Dendritic cell treated with granulocyte-macrophage colony-stimulating factor and Interleukin-4, amounts not matched to agents 40 ng/mL and 50 ng/mL, for 4 days (primary cell): ENCODE measurements at regions not wholly inside any gene's neighbourhood (a gene's known extent, or its start where the extent isn't known, plus 50 kb on each side); places are given as distances from the start of the nearest gene placed in this dataset.

Source experiments
- H3K27ac Mint-ChIP-seq: one replicate; pipeline ENCODE4 v1.8.0; 2022; ENCODE audit warnings: mild to moderate bottlenecking, mixed read lengths
- H3K27me3 Mint-ChIP-seq: one replicate; pipeline ENCODE4 v1.8.0; 2022; ENCODE audit warnings: mild to moderate bottlenecking, mixed read lengths
- H3K36me3 Mint-ChIP-seq: one replicate; pipeline ENCODE4 v1.8.0; 2022; ENCODE audit warnings: low read depth, mixed read lengths
- H3K4me1 Mint-ChIP-seq: one replicate; pipeline ENCODE4 v1.8.0; 2022; ENCODE audit warnings: low read depth, mixed read lengths
- H3K4me3 Mint-ChIP-seq: one replicate; pipeline ENCODE4 v1.8.0; 2022; ENCODE audit warnings: mild to moderate bottlenecking, moderate library complexity, mixed read lengths
- H3K9me3 Mint-ChIP-seq: one replicate; pipeline ENCODE4 v1.8.0; 2022; ENCODE audit warnings: mixed read lengths
- intact Hi-C: fragments of 100-400 bp; cut with micrococcal nuclease; formaldehyde crosslinking; loops from one replicate; pipeline ENCODE4 v1.15.0; 2022

DNA sequence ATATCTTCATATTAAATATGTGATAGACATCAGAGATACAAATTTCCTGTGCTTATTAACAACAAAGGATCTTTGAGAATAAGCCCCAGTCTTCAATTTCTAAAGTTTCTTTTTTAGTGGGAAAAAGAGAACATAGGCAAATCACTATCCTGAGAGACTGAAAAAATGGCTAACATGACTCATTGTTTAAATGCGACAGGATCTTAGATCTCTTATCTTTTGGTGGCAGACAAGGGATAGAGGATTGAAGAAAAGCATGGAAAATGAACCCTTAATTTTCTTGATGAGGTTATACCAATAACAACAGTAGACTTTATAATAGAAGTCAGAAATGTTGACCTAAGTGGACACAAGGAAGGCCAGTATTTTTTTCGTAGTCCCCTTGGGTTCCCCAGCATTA, 178.6 kb upstream of the MAP3K7 start:
- no peaks in the 10 kb centered on the region for H3K9me3 Mint-ChIP-seq
- no peaks in the 10 kb centered on the region for H3K27me3 Mint-ChIP-seq
- H3K27ac Mint-ChIP-seq = no peak overlapping the region
- no peaks in the 10 kb centered on the region for H3K36me3 Mint-ChIP-seq
- H3K4me3 Mint-ChIP-seq = no peak overlapping the region
- intact Hi-C loops = no loop called here
- no peaks in the 10 kb centered on the region for H3K4me1 Mint-ChIP-seq

DNA sequence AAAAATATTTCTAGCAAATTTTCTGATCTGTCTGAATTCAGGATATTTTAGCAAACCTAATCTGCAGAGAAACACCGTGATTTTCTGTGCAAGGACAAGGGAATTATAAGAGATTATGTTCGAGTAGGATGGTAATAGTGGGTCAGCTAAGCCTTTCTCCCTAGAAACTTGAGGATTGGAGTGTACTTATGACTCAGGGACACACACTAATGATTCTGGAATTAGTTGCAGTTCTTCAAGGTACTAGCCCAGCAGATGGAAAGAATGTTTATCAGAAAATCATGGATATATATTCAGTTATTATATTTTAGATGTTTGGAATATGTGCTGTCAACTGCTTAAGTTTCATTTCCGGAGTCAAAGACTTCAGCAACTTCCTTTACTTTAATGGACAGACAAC, 177.1 kb upstream of the MAP3K7 start:
- Mint-ChIP-seq H3K9me3 (no peaks in the 10 kb centered on the region), H3K27me3 (no peaks in the 10 kb centered on the region), H3K4me3 (no peak overlapping the region), H3K4me1 (no peaks in the 10 kb centered on the region), H3K36me3 (no peaks in the 10 kb centered on the region), H3K27ac (no peak overlapping the region)
- intact Hi-C loops = no loop called here

DNA sequence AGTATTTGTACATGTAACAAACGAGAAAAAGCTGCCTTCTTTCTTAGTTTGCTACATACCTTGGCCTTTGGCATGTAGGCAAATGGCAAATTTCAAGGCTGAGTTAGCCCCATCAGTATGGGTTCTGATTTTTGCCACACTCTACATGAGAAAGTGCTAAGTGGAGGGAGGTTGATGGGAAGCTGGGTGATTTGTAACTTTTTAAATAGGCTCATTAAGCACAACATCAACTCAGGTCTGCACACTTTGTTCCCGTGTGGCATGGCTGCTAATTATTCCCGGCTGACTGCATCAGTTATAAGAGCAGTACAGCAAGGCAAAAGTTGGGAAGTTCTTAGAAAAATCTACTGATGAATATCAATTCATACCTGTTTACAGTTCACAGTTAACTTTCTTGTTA, 172.8 kb upstream of the MAP3K7 start:
- H3K4me3 Mint-ChIP-seq = no peak overlapping the region
- H3K9me3 Mint-ChIP-seq = no peaks in the 10 kb centered on the region
- H3K4me1 Mint-ChIP-seq = no peaks in the 10 kb centered on the region
- no peak overlapping the region for H3K27ac Mint-ChIP-seq
- no peaks in the 10 kb centered on the region for H3K36me3 Mint-ChIP-seq
- intact Hi-C loops = no loop called here
- no peaks in the 10 kb centered on the region for H3K27me3 Mint-ChIP-seq

DNA sequence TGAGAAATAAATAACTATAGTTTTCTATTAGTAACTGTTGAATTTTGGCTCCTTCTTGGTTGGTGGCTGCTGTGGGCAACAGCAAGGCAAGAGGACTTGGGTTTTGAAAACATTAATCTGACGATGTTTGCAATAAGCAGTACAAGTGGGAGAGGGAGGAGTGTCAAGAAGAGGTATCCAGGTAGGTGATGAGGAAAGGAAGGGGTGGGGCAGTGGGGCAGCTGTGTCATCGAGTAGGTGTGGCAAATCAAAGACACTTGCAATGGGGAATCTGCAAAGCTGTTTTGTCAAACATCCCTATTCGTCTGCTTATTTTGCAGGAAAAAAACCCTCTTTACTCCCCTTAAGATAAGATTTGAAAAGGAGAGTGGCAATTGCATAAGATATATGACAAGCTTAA, 171.9 kb upstream of the MAP3K7 start:
- Mint-ChIP-seq H3K9me3 (no peaks in the 10 kb centered on the region), H3K4me1 (no peaks in the 10 kb centered on the region), H3K4me3 (no peak overlapping the region), H3K27ac (no peak overlapping the region), H3K36me3 (no peaks in the 10 kb centered on the region), H3K27me3 (no peaks in the 10 kb centered on the region)
- intact Hi-C loops = no loop called here

DNA sequence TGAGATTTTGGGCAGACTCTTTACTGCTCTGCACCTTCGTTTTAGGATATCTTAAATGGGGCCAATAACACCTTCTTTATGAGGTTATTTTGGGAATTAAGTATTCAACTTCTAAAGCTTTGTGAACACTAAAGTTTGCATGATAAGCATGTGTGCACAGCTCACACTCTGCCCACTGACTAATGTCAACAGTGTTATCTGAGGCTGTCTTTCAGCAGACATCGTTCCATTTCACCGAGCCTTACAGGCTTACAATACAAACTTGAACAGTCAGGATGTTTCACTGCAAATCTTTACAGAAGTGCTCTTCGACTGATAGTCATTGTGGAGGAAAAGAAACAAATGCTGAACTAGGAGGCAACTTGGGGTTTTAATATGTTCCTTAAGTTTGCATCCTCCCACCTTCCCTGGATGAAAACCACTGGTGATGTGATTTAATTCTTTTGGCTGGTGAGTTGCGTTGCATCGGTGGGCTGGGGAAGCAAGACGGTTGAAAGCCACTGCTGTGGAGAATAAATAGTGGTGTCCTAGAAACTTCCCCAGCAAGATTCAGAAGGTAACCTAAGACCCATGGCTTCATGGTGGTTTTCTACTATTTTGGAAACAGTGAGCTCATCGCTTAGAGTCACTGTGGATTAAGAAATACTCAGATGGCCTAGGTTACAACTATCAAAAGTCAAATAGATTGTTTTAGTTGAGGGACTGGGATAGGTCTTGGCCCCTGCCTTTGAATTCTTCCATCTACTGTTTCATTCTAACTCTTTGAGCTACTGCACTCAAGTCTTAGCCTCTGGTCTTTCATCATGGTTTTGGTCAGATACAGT, 167.2 kb upstream of the MAP3K7 start:
- H3K27ac Mint-ChIP-seq = no peak overlapping the region
- no peaks in the 10 kb centered on the region for H3K9me3 Mint-ChIP-seq
- no peak overlapping the region for H3K4me3 Mint-ChIP-seq
- intact Hi-C loops = no loop called here
- H3K36me3 Mint-ChIP-seq = no peaks in the 10 kb centered on the region
- H3K27me3 Mint-ChIP-seq = no peaks in the 10 kb centered on the region
- H3K4me1 Mint-ChIP-seq = no peaks in the 10 kb centered on the region

DNA sequence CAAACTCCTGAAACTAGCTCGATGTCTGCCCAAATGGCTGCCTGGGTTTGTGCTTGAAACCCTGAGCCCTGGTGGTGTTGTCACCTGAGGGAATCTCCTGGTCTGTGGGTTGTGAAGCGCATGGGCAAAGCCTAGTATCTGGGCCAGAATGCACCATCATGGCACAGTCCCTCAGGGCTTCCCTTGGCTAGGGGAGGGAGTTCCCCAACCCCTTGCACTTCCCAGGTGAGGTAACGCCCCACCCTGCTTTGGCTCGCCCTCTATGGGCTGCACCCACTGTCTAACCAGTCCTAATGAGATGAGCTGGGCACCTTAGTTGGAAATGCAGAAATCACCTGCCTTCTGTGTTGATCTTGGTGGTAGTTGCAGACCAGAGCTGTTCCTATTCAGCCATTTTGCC, 152.9 kb upstream of the MAP3K7 start:
- intact Hi-C loops = no loop called here
- peaks cover 27% of the 10 kb centered on the region for H3K9me3 Mint-ChIP-seq

DNA sequence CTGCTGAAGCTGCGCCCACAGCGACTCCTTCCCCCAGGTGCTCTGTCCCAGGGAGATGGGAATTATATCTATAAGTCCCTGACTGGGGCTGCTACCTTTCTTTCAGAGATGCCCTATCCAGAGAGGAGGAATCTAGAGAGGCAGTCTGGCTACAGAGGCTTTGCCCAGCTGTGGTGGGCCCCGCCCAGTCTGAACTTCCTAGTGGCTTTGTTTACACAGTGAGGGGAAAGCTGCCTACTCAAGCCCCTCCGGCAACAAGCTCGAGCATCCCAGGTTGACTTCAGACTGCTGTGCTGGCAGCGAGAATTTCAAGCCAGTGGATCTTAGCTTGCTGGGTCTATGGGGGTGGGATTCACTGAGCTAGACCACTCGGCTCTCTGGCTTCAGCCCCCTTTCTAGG, 152.5 kb upstream of the MAP3K7 start:
- H3K27ac Mint-ChIP-seq = no peak overlapping the region
- no peaks in the 10 kb centered on the region for H3K4me1 Mint-ChIP-seq
- H3K4me3 Mint-ChIP-seq = no peak overlapping the region
- intact Hi-C loops = no loop called here
- H3K36me3 Mint-ChIP-seq = no peaks in the 10 kb centered on the region
- peaks cover 27% of the 10 kb centered on the region for H3K9me3 Mint-ChIP-seq
- H3K27me3 Mint-ChIP-seq = no peaks in the 10 kb centered on the region

More for the DNA sequence above, 152.9 kb upstream of the MAP3K7 start:
- H3K36me3 Mint-ChIP-seq = no peaks in the 10 kb centered on the region
- no peak overlapping the region for H3K27ac Mint-ChIP-seq
- H3K4me3 Mint-ChIP-seq = no peak overlapping the region
- H3K27me3 Mint-ChIP-seq = no peaks in the 10 kb centered on the region
- H3K4me1 Mint-ChIP-seq = no peaks in the 10 kb centered on the region

DNA sequence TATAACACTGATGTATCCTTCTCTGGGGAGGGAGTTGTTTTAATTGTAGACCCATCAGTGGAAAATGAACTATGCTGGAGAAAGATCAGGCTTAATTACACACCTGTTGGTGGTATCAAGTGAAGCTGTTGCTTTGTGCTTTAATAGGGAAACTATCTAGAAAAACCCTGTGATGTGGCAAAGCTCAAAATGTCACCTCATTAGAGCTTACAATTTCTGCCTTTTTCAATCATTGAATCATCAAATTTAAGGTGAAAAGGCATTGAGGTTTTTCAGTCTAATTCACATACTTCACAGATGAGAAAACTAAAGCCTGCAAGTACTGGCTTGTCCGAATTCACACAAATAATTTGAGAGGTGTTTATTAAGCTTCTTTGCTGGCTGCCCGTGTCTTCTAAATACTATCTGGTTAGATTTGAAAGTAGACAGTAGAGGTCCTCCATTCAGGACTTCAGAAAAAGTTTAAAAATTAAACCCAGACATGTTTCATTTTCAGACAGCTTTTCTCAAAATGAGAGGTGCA, 143.3 kb upstream of the MAP3K7 start:
- H3K36me3 Mint-ChIP-seq = no peaks in the 10 kb centered on the region
- no peak overlapping the region for H3K27ac Mint-ChIP-seq
- intact Hi-C loops = no loop called here
- H3K4me1 Mint-ChIP-seq = no peaks in the 10 kb centered on the region
- no peaks in the 10 kb centered on the region for H3K9me3 Mint-ChIP-seq
- H3K4me3 Mint-ChIP-seq = no peak overlapping the region
- H3K27me3 Mint-ChIP-seq = no peaks in the 10 kb centered on the region

- Mint-ChIP-seq H3K4me1 (no peaks in the 10 kb centered on the region), H3K27me3 (no peaks in the 10 kb centered on the region), H3K9me3 (no peaks in the 10 kb centered on the region), H3K4me3 (no peak overlapping the region), H3K36me3 (no peaks in the 10 kb centered on the region), H3K27ac (no peak overlapping the region)
- intact Hi-C loops = no loop called here
Observed at GRCh38 chr6:90729057-90729456, 142.2 kb upstream of the MAP3K7 start.

DNA sequence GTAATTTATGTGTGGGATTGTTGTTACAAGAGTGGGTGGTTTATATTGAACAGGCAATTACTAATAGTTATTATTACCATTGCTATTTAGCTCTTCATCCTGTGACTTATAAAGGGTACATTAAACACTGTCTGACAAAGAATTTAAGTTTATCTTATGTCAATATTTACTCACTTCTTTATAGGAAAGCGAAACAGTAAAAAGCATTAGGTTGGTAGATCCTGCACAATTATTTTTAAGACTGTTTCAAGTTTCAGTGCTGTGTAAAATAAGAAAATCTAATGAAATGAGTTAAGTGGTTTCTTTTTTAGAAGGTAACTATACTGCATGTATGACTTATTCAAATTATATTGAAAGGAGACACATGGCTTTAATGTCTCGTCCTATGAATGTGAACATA, 135.8 kb upstream of the MAP3K7 start:
- H3K27ac Mint-ChIP-seq = no peak overlapping the region
- no peaks in the 10 kb centered on the region for H3K9me3 Mint-ChIP-seq
- H3K4me3 Mint-ChIP-seq = no peak overlapping the region
- H3K27me3 Mint-ChIP-seq = no peaks in the 10 kb centered on the region
- intact Hi-C loops = no loop called here
- no peaks in the 10 kb centered on the region for H3K4me1 Mint-ChIP-seq
- no peaks in the 10 kb centered on the region for H3K36me3 Mint-ChIP-seq

DNA sequence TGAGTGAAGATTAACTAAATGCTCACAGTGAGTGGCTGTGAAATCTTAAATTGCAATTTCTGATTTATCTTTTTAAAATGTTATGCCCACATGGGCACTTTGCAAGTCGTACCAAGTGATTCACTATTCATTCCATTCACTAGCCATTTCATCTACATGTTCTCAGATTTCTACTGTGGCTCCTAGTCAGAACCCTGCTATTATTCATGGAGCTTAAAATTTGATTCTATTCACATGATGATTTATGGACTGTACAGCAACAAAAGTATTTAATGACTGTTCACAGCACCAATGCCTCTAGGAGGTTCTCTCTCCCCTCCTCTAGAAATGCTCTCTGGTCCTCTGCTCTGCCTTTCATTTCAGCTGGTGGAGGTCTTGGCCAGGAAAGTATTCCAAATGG, 133.5 kb upstream of the MAP3K7 start:
- intact Hi-C loops = no loop called here
- H3K36me3 Mint-ChIP-seq = no peaks in the 10 kb centered on the region
- no peak overlapping the region for H3K4me3 Mint-ChIP-seq
- no peaks in the 10 kb centered on the region for H3K4me1 Mint-ChIP-seq
- no peaks in the 10 kb centered on the region for H3K27me3 Mint-ChIP-seq
- H3K9me3 Mint-ChIP-seq = no peaks in the 10 kb centered on the region
- no peak overlapping the region for H3K27ac Mint-ChIP-seq

DNA sequence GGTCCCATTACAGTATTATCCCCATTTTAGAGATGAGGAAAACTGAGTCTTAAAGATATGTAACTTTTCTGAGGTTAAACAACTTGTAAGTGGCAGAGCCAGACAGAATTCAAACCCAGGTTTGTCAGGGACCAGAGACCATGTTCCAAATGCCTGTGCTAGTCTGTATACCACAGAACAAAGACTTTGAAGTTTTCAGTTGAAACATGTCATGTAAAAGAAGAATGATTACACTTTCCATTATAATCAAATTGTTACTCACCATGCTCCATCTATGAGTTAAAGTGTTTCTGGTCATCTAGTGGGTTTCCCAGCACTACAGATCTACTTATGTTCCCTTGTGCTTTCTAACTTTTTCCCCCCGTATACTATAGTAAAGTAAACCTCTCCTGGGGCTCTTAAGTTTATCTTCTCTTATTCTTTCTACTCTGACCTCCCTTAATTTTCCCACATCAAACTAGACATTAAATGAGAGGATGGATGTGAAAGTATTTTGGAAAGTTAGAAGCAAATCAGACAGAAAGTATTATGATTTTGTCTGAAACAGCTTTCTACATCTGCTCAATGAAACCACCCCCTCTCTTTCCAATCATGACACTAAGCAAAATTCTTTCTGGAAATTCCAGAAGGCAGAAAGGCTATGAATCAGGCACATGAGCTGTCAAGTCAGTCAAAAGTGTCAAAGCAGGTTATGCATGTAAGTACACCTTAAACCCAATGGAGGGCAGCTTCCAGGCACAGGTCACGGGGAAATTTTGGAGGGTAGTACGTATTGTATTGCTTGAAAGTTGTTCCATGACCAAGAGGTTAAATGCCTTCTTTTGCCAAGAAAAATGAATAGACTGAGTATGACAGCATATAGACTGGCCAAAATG, 132.7 kb upstream of the MAP3K7 start:
- no peaks in the 10 kb centered on the region for H3K27me3 Mint-ChIP-seq

GRCh38 chr6:90716376-90716775, 129.5 kb upstream of the MAP3K7 start:
- H3K27me3 Mint-ChIP-seq = no peaks in the 10 kb centered on the region
- no peaks in the 10 kb centered on the region for H3K4me1 Mint-ChIP-seq
- no peaks in the 10 kb centered on the region for H3K9me3 Mint-ChIP-seq
- no peak overlapping the region for H3K4me3 Mint-ChIP-seq
- intact Hi-C loops = no loop called here
- H3K36me3 Mint-ChIP-seq = no peaks in the 10 kb centered on the region
- H3K27ac Mint-ChIP-seq = no peak overlapping the region

More for the DNA sequence above, 132.7 kb upstream of the MAP3K7 start:
- no peak overlapping the region for H3K27ac Mint-ChIP-seq
- H3K4me3 Mint-ChIP-seq = no peak overlapping the region
- H3K4me1 Mint-ChIP-seq = no peaks in the 10 kb centered on the region
- intact Hi-C loops = no loop called here
- no peaks in the 10 kb centered on the region for H3K9me3 Mint-ChIP-seq
- H3K36me3 Mint-ChIP-seq = no peaks in the 10 kb centered on the region

GRCh38 chr6:90715093-90715655, 128.3 kb upstream of the MAP3K7 start:
- no peak overlapping the region for H3K4me3 Mint-ChIP-seq
- intact Hi-C loops = no loop called here
- no peak overlapping the region for H3K27ac Mint-ChIP-seq
- no peaks in the 10 kb centered on the region for H3K27me3 Mint-ChIP-seq
- H3K4me1 Mint-ChIP-seq = no peaks in the 10 kb centered on the region
- H3K9me3 Mint-ChIP-seq = no peaks in the 10 kb centered on the region
- no peaks in the 10 kb centered on the region for H3K36me3 Mint-ChIP-seq
